Neural cell (in vitro differentiated cells): ENCODE measurements at regions not wholly inside any gene's neighbourhood (a gene's known extent, or its start where the extent isn't known, plus 50 kb on each side); places are given as distances from the start of the nearest gene placed in this dataset.

Experiments used
- H2AFZ ChIP-seq: fragments of 200-600, 300-800 bp; sonication (generic), shearing (Covaris generic); 2 replicates; pipeline ENCODE4 v1.6.0; 2014; ENCODE audit warnings: low read depth, mild to moderate bottlenecking, antibody characterized with exemption, low read length, moderate library complexity
- H3F3A ChIP-seq: fragments of 200-600 bp; shearing (Covaris generic); 2 replicates; pipeline ENCODE4 v1.6.1; 2016; ENCODE audit warnings: mild to moderate bottlenecking, moderate library complexity, mixed read lengths, antibody characterized with exemption, low read length; ENCODE audit not compliant: insufficient read depth, poor library complexity, severe bottlenecking
- H3K27ac ChIP-seq: fragments of 200-600, 300-800 bp; sonication (generic), shearing (Covaris generic); 2 replicates; pipeline ENCODE4 v1.5.1; 2014; ENCODE audit warnings: mild to moderate bottlenecking, low read length, moderate library complexity
- H3K27me3 ChIP-seq: fragments of 300-800, 200-600 bp; sonication (generic), shearing (Covaris generic); 2 replicates; pipeline ENCODE4 v1.6.0; 2014; ENCODE audit warnings: mild to moderate bottlenecking, low read depth, low read length, moderate library complexity; ENCODE audit not compliant: insufficient read depth
- H3K36me3 ChIP-seq: fragments of 300-800, 200-600 bp; sonication (generic), shearing (Covaris generic); 2 replicates; pipeline ENCODE4 v1.5.1; 2014; ENCODE audit warnings: mild to moderate bottlenecking, antibody characterized with exemption, low read length, moderate library complexity; ENCODE audit not compliant: insufficient read depth
- H3K4me2 ChIP-seq: fragments of 300-800, 200-600 bp; sonication (generic), shearing (Covaris generic); 2 replicates; pipeline ENCODE4 v1.6.0; 2014; ENCODE audit warnings: mild to moderate bottlenecking, low read length
- H3K4me3 ChIP-seq: fragments of 300-800, 200-600 bp; sonication (generic), shearing (Covaris generic); 2 replicates; pipeline ENCODE4 v1.5.1; 2014; ENCODE audit warnings: mild to moderate bottlenecking, low read length, moderate library complexity
- H3K79me2 ChIP-seq: fragments of 200-600 bp; shearing (Covaris generic); replicated peaks from 2 replicates; pipeline ENCODE4 v1.6.0; 2014; ENCODE audit warnings: mild to moderate bottlenecking, low read length, moderate library complexity; ENCODE audit not compliant: insufficient read depth
- H3K9ac ChIP-seq: fragments of 300-800, 200-600 bp; sonication (generic), shearing (Covaris generic); 2 replicates; pipeline ENCODE4 v1.6.1; 2016; ENCODE audit warnings: mild to moderate bottlenecking, low read length, mixed read lengths
- H3K9me2 ChIP-seq: fragments of 200-600 bp; shearing (Covaris generic); 2 replicates; pipeline ENCODE4 v1.6.1; 2016; ENCODE audit warnings: mild to moderate bottlenecking, low read length, mixed read lengths; ENCODE audit not compliant: insufficient read depth
- H3K9me3 ChIP-seq: fragments of 200-600, 300-800 bp; sonication (generic), shearing (Covaris generic); 2 replicates; pipeline ENCODE4 v1.6.1; 2016; ENCODE audit warnings: mild to moderate bottlenecking, mixed run types, low read length, moderate library complexity, mixed read lengths
- H4K20me1 ChIP-seq: fragments of 200-600 bp; shearing (Covaris generic); 2 replicates; pipeline ENCODE4 v1.6.1; 2016; ENCODE audit warnings: mild to moderate bottlenecking, mixed run types; ENCODE audit not compliant: insufficient read depth
- EP300 ChIP-seq: fragments of 450-650 bp; conservative IDR thresholded peaks from 2 replicates; pipeline ENCODE4 v1.6.1; 2014; ENCODE audit warnings: antibody characterized with exemption, mild to moderate bottlenecking, moderate library complexity; ENCODE audit not compliant: poor library complexity, severe bottlenecking
- EZH2 ChIP-seq: fragments of 200-600, 300-800 bp; shearing (Covaris generic), sonication (generic); IDR thresholded peaks from 2 replicates; pipeline ENCODE4 v1.6.1; 2014; ENCODE audit warnings: antibody characterized with exemption, low read length, borderline replicate concordance, mild to moderate bottlenecking; ENCODE audit not compliant: insufficient read depth, poor library complexity, severe bottlenecking
- MXI1 ChIP-seq: fragments of 450-650 bp; conservative IDR thresholded peaks from 2 replicates; pipeline ENCODE4 v1.6.1; 2014; ENCODE audit warnings: antibody characterized with exemption, mild to moderate bottlenecking; ENCODE audit not compliant: poor library complexity, severe bottlenecking
- POLR2AphosphoS5 ChIP-seq: IDR thresholded peaks from 2 replicates; pipeline ENCODE4 v1.6.1; 2012
- RAD21 ChIP-seq: fragments of 450-650 bp; conservative IDR thresholded peaks from 2 replicates; pipeline ENCODE4 v1.6.1; 2014; ENCODE audit warnings: antibody characterized with exemption, mild to moderate bottlenecking, moderate library complexity
- REST ChIP-seq: IDR thresholded peaks from 2 replicates; pipeline ENCODE4 v1.6.1; 2012; ENCODE audit warnings: borderline replicate concordance
- SMC3 ChIP-seq: fragments of 450-650 bp; conservative IDR thresholded peaks from 2 replicates; pipeline ENCODE4 v1.6.1; 2014; ENCODE audit warnings: antibody characterized with exemption, mild to moderate bottlenecking, moderate library complexity; ENCODE audit not compliant: poor library complexity
- TAF1 ChIP-seq: IDR thresholded peaks from 2 replicates; pipeline ENCODE4 v1.6.1; 2012; ENCODE audit warnings: low read depth
- TF ChIP-seq, protein P1 (sequence below): fragments of 450-650 bp; IDR thresholded peaks from 2 replicates; pipeline ENCODE4 v1.5.1; 2014; ENCODE audit warnings: antibody characterized with exemption, mild to moderate bottlenecking, moderate library complexity; ENCODE audit not compliant: poor library complexity, severe bottlenecking

DNA sequence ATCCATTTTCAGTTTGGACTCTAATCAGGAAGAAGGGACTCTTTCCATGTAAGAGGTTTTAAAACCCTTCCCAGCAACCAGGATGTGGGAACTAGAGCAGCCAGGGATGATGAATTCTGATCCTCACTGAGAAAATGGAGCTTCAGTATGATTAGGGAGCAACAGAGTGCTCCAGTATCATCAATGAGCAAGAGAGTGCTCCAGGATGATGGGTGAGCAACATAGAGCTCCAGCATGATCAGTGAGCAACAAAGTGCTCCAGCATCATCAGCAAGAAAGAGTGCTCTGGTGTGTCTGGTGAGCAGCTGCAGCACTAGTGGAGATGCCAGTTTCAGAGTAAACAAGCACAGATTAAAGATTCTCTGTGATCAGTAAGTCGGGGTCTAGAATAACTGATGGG is 106.4 kb upstream of the LPP start:
- Histone ChIP-seq H3K27ac (no peak overlapping the region), H3K9me3 (no peaks in the 10 kb centered on the region), H3K9me2 (no peaks in the 10 kb centered on the region), H2AFZ (no peak overlapping the region), H3K9ac (no peak overlapping the region), H3K4me3 (no peak overlapping the region), H3K79me2 (no peaks in the 10 kb centered on the region), H3K27me3 (no peaks in the 10 kb centered on the region), H3K4me2 (no peak overlapping the region), H4K20me1 (no peaks in the 10 kb centered on the region), H3F3A (no peaks in the 10 kb centered on the region), H3K36me3 (no peaks in the 10 kb centered on the region)
- TF ChIP-seq EZH2 (no peak), POLR2AphosphoS5 (no peak), TAF1 (no peak), SMC3 (no peak), EP300 (no peak), REST (no peak), MXI1 (no peak), RAD21 (no peak)
- TF ChIP-seq, protein P1, sequence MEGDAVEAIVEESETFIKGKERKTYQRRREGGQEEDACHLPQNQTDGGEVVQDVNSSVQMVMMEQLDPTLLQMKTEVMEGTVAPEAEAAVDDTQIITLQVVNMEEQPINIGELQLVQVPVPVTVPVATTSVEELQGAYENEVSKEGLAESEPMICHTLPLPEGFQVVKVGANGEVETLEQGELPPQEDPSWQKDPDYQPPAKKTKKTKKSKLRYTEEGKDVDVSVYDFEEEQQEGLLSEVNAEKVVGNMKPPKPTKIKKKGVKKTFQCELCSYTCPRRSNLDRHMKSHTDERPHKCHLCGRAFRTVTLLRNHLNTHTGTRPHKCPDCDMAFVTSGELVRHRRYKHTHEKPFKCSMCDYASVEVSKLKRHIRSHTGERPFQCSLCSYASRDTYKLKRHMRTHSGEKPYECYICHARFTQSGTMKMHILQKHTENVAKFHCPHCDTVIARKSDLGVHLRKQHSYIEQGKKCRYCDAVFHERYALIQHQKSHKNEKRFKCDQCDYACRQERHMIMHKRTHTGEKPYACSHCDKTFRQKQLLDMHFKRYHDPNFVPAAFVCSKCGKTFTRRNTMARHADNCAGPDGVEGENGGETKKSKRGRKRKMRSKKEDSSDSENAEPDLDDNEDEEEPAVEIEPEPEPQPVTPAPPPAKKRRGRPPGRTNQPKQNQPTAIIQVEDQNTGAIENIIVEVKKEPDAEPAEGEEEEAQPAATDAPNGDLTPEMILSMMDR = no peak

- Histone ChIP-seq H3K9me3 (no peaks in the 10 kb centered on the region), H3K27ac (no peak overlapping the region), H2AFZ (no peak overlapping the region), H4K20me1 (no peaks in the 10 kb centered on the region), H3K27me3 (no peaks in the 10 kb centered on the region), H3K9ac (no peak overlapping the region), H3K4me3 (no peak overlapping the region), H3K9me2 (no peaks in the 10 kb centered on the region), H3K36me3 (no peaks in the 10 kb centered on the region), H3K79me2 (no peaks in the 10 kb centered on the region), H3K4me2 (no peak overlapping the region), H3F3A (no peaks in the 10 kb centered on the region)
- TF ChIP-seq SMC3 = no peak
- TF ChIP-seq EP300 = no peak
- TF ChIP-seq POLR2AphosphoS5 = no peak
These were observed 104.1 kb upstream of the LPP start for GRCh38 chr3:188049606-188050530.
